NCI-H446 (cell line): ENCODE measurements at regions not wholly inside any gene's neighbourhood (a gene's known extent, or its start where the extent isn't known, plus 50 kb on each side); places are given as distances from the start of the nearest gene placed in this dataset.

Source experiments
- DNase-seq, 2 experiments: peaks; one replicate each; lab custom pipeline; 2025; lab: John Stamatoyannopoulos, UW

- no peak for DNase-seq
Observed at GRCh38 chr5:103463261-103463660, 99.3 kb downstream of the NUDT12 start.

GRCh38 chr5:103461243-103461642 is 101.3 kb downstream of the NUDT12 start:
- no peak for DNase-seq

GRCh38 chr5:103458497-103459040 is 104.0 kb downstream of the NUDT12 start:
- no peak for DNase-seq

- DNase-seq: no peak
Observed at GRCh38 chr5:103456476-103456875, 106.1 kb downstream of the NUDT12 start.

GRCh38 chr5:103455796-103456195 is 106.8 kb downstream of the NUDT12 start:
- DNase-seq: no peak

GRCh38 chr5:103454770-103455169 is 107.8 kb downstream of the NUDT12 start:
- DNase-seq: no peak

GRCh38 chr5:103452666-103453065 is 109.9 kb downstream of the NUDT12 start:
- DNase-seq: no peak

- no peak for DNase-seq
Observed at GRCh38 chr5:103452089-103452488, 110.5 kb downstream of the NUDT12 start.

GRCh38 chr5:103451261-103451660 is 111.3 kb downstream of the NUDT12 start:
- no peak for DNase-seq

GRCh38 chr5:103450333-103451061 is 112.1 kb downstream of the NUDT12 start:
- DNase-seq: no peak

- DNase-seq: no peak
Observed at GRCh38 chr5:103446813-103447212, 115.8 kb downstream of the NUDT12 start.

- no peak for DNase-seq
Observed at GRCh38 chr5:103445426-103446035, 117.1 kb downstream of the NUDT12 start.

- no peak for DNase-seq
Observed at GRCh38 chr5:103444333-103445038, 118.1 kb downstream of the NUDT12 start.

- no peak for DNase-seq
Observed at GRCh38 chr5:103442750-103443149, 119.8 kb downstream of the NUDT12 start.

GRCh38 chr5:103441523-103441922 is 121.1 kb downstream of the NUDT12 start:
- DNase-seq: no peak

GRCh38 chr5:103439007-103439406 is 123.6 kb downstream of the NUDT12 start:
- no peak for DNase-seq

GRCh38 chr5:103436656-103437055 is 125.9 kb downstream of the NUDT12 start:
- no peak for DNase-seq

GRCh38 chr5:103436112-103436511 is 126.5 kb downstream of the NUDT12 start:
- no peak for DNase-seq

- no peak for DNase-seq
Observed at GRCh38 chr5:103435136-103435889, 127.3 kb downstream of the NUDT12 start.

GRCh38 chr5:103434057-103434456 is 128.5 kb downstream of the NUDT12 start:
- no peak for DNase-seq

GRCh38 chr5:103433211-103433610 is 129.4 kb downstream of the NUDT12 start:
- DNase-seq: no peak

- no peak for DNase-seq
Observed at GRCh38 chr5:103428923-103429322, 133.7 kb downstream of the NUDT12 start.
